IMR-90 (cell line): ENCODE measurements at regions not wholly inside any gene's neighbourhood (a gene's known extent, or its start where the extent isn't known, plus 50 kb on each side); places are given as distances from the start of the nearest gene placed in this dataset.

Experiments used
- ATAC-seq: fragments of 200-7000 bp; cut with Tn5 transposase; 2 replicates; pipeline ENCODE4 v1.9.1; 2020; ENCODE audit warnings: low read depth, mild to moderate bottlenecking, moderate library complexity
- BruUV-seq: library from RNA; stranded (reverse); fragments of 400-500 nt; replicated peaks from 2 replicates; lab custom pipeline; 2021; lab: Mats Ljungman, UMichigan
- CTCF ChIA-PET: fragments of 300-600 bp; formaldehyde crosslinking; extraction: SDS; loops from one replicate; lab custom pipeline; 2021; ENCODE audit warnings: antibody characterized with exemption; lab: Yijun Ruan, JAX
- POLR2A ChIA-PET: fragments of 300-600 bp; sonication (Branson Sonifier 250); formaldehyde crosslinking; loops from one replicate; lab custom pipeline; 2022; ENCODE audit warnings: antibody characterized with exemption; ENCODE audit not compliant: unreplicated experiment; lab: Charles Lee
- DNase-seq: peaks from one replicate; pipeline ENCODE4 v3.0.0; 2013
- H2AFZ ChIP-seq: replicated peaks from 2 replicates; pipeline ENCODE3; 2013; ENCODE audit warnings: low read length, mild to moderate bottlenecking; ENCODE audit not compliant: poor library complexity
- H2AK5ac ChIP-seq: 2 replicates; pipeline ENCODE4 v1.6.1; 2013; ENCODE audit warnings: low read depth, low read length, inconsistent platforms
- H2AK9ac ChIP-seq: replicated peaks from 2 replicates; pipeline ENCODE3; 2013; ENCODE audit warnings: mild to moderate bottlenecking, low read depth, low read length, moderate library complexity; ENCODE audit not compliant: poor library complexity
- H2BK120ac ChIP-seq: 2 replicates; pipeline ENCODE4 v1.6.1; 2013; ENCODE audit warnings: low read depth, low read length, inconsistent platforms
- H2BK15ac ChIP-seq: 3 replicates; pipeline ENCODE4 v1.6.1; 2013; ENCODE audit warnings: low read depth, low read length, inconsistent platforms
- H2BK20ac ChIP-seq: 2 replicates; pipeline ENCODE4 v1.6.1; 2013; ENCODE audit warnings: low read depth, mild to moderate bottlenecking, inconsistent platforms, low read length, moderate library complexity
- H2BK5ac ChIP-seq: 2 replicates; pipeline ENCODE4 v1.6.1; 2013; ENCODE audit warnings: mild to moderate bottlenecking, low read depth, low read length, inconsistent platforms; ENCODE audit not compliant: poor library complexity, severe bottlenecking
- H3K14ac ChIP-seq: replicated peaks from 2 replicates; pipeline ENCODE4 v1.6.1; 2013; ENCODE audit warnings: low read depth, low read length, inconsistent platforms
- H3K18ac ChIP-seq: 2 replicates; pipeline ENCODE4 v1.6.1; 2013; ENCODE audit warnings: low read depth, low read length, control low read depth
- H3K23ac ChIP-seq: 2 replicates; pipeline ENCODE4 v1.6.1; 2013; ENCODE audit warnings: low read depth, low read length, inconsistent platforms
- H3K27ac ChIP-seq: 2 replicates; pipeline ENCODE4 v1.5.1; 2013; ENCODE audit warnings: mild to moderate bottlenecking, control low read depth, low read length; ENCODE audit not compliant: insufficient read depth
- H3K27me3 ChIP-seq: 2 replicates; pipeline ENCODE4 v1.6.1; 2013; ENCODE audit warnings: low read length; ENCODE audit not compliant: control insufficient read depth, insufficient read depth
- H3K36me3 ChIP-seq: 2 replicates; pipeline ENCODE4 v1.6.1; 2013; ENCODE audit warnings: low read length, mixed read lengths; ENCODE audit not compliant: control insufficient read depth, insufficient read depth
- H3K4ac ChIP-seq: 2 replicates; pipeline ENCODE4 v1.6.1; 2013; ENCODE audit warnings: low read depth, low read length, inconsistent platforms
- H3K4me1 ChIP-seq: 2 replicates; pipeline ENCODE4 v1.6.1; 2013; ENCODE audit warnings: low read length, mixed read lengths; ENCODE audit not compliant: control insufficient read depth, insufficient read depth
- H3K4me2 ChIP-seq: 2 replicates; pipeline ENCODE4 v1.6.1; 2013; ENCODE audit warnings: low read depth, mild to moderate bottlenecking, control low read depth, low read length, moderate library complexity
- H3K4me3 ChIP-seq: 2 replicates; pipeline ENCODE4 v1.5.1; 2013; ENCODE audit warnings: low read depth, mild to moderate bottlenecking, control low read depth, low read length, moderate library complexity; ENCODE audit not compliant: insufficient read depth
- H3K56ac ChIP-seq: 2 replicates; pipeline ENCODE4 v1.6.1; 2013; ENCODE audit warnings: low read length, inconsistent platforms; ENCODE audit not compliant: insufficient read depth; ENCODE audit errors: extremely low read depth
- H3K79me1 ChIP-seq, 2 experiments: 2 replicates each; pipeline ENCODE4 v1.6.1; 2013; ENCODE audit warnings: low read length in 2 of 2, inconsistent platforms in 1 of 2, low read depth in 1 of 2
- H3K9ac ChIP-seq: 2 replicates; pipeline ENCODE4 v1.6.1; 2013; ENCODE audit warnings: low read depth, low read length, control low read depth
- H3K9me1 ChIP-seq: 2 replicates; pipeline ENCODE4 v1.6.1; 2013; ENCODE audit warnings: low read length, inconsistent platforms; ENCODE audit not compliant: insufficient read depth
- H3K9me3 ChIP-seq: 2 replicates; pipeline ENCODE4 v1.6.1; 2013; ENCODE audit warnings: low read length; ENCODE audit not compliant: control insufficient read depth, insufficient read depth
- H4K20me1 ChIP-seq: 2 replicates; pipeline ENCODE4 v1.6.1; 2013; ENCODE audit warnings: low read length, inconsistent platforms; ENCODE audit not compliant: insufficient read depth
- H4K5ac ChIP-seq: 2 replicates; pipeline ENCODE4 v1.6.1; 2013; ENCODE audit warnings: mild to moderate bottlenecking, low read depth, low read length, control low read depth
- H4K8ac ChIP-seq, 2 experiments: 2 replicates each; pipeline ENCODE4 v1.6.1; 2013; ENCODE audit warnings: low read depth in 2 of 2, low read length in 2 of 2, control low read depth in 1 of 2, inconsistent platforms in 1 of 2
- H4K91ac ChIP-seq: 2 replicates; pipeline ENCODE4 v1.6.1; 2013; ENCODE audit warnings: low read depth, low read length, inconsistent platforms; ENCODE audit not compliant: insufficient read depth
- BHLHE40 ChIP-seq: fragments of 150-350 bp; IDR thresholded peaks from 2 replicates; pipeline ENCODE4 v1.6.1; 2016; ENCODE audit warnings: mild to moderate bottlenecking, low read depth, low read length
- CEBPB ChIP-seq: IDR thresholded peaks from 2 replicates; pipeline ENCODE4 v1.6.1; 2012; ENCODE audit warnings: low read depth, low read length, improper control_type of control experiment
- CHD1 ChIP-seq: IDR thresholded peaks from 2 replicates; pipeline ENCODE4 v1.6.1; 2012; ENCODE audit warnings: low read depth, low read length, improper control_type of control experiment
- MAFK ChIP-seq: IDR thresholded peaks from 2 replicates; pipeline ENCODE4 v1.6.1; 2012; ENCODE audit warnings: low read depth, low read length, improper control_type of control experiment
- MAZ ChIP-seq: IDR thresholded peaks from 2 replicates; pipeline ENCODE4 v1.6.1; 2012; ENCODE audit warnings: low read depth, mild to moderate bottlenecking, low read length, improper control_type of control experiment, moderate library complexity, borderline replicate concordance
- MXI1 ChIP-seq: IDR thresholded peaks from 2 replicates; pipeline ENCODE4 v1.6.1; 2012; ENCODE audit warnings: low read depth, mild to moderate bottlenecking, low read length, moderate library complexity, borderline replicate concordance
- RCOR1 ChIP-seq: IDR thresholded peaks from 2 replicates; pipeline ENCODE4 v1.6.1; 2012; ENCODE audit warnings: mild to moderate bottlenecking, low read length, improper control_type of control experiment; ENCODE audit not compliant: insufficient replicate concordance
- SMC3 ChIP-seq: fragments of 150-350 bp; IDR thresholded peaks from 2 replicates; pipeline ENCODE4 v1.6.1; 2016; ENCODE audit warnings: low read depth, mild to moderate bottlenecking, antibody characterized with exemption, low read length, moderate library complexity
- USF2 ChIP-seq: fragments of 150-350 bp; IDR thresholded peaks from 2 replicates; pipeline ENCODE4 v1.6.1; 2017; ENCODE audit warnings: mild to moderate bottlenecking, antibody characterized with exemption, low read length, low read depth
- WGBS, 2 experiments: methylation state at CpG; one replicate each; pipeline versions ENCODE4 v1.1.5 to v1.1.7; 2013; ENCODE audit warnings: missing lambda C conversion rate in 2 of 2; ENCODE audit not compliant: insufficient read length in 1 of 2; ENCODE audit errors: extremely low coverage in 2 of 2; 5-methylcytosine and 5-hydroxymethylcytosine counted together
- dilution Hi-C: fragments of 300-500 bp; cut with HindIII; formaldehyde crosslinking; loops from one replicate; pipeline ENCODE4 v1.14.3; 2018; ENCODE audit warnings: low sequenced_read_pairs; ENCODE audit not compliant: unreplicated experiment
- in situ Hi-C: fragments of 300-500 bp; cut with MboI; formaldehyde crosslinking; loops from 3 replicates; pipeline ENCODE4 v1.14.3; 2019; ENCODE audit warnings: low sequenced_read_pairs, inconsistent platforms, mixed read lengths
- intact Hi-C: fragments of 100-400 bp; cut with micrococcal nuclease; formaldehyde crosslinking; loops from 2 replicates; pipeline ENCODE4 v1.10.0; 2022
- TF ChIP-seq, protein P1 (sequence below): conservative IDR thresholded peaks from 2 replicates; pipeline ENCODE4 v1.5.1; 2012; ENCODE audit warnings: mild to moderate bottlenecking, low read depth, low read length, improper control_type of control experiment

DNA sequence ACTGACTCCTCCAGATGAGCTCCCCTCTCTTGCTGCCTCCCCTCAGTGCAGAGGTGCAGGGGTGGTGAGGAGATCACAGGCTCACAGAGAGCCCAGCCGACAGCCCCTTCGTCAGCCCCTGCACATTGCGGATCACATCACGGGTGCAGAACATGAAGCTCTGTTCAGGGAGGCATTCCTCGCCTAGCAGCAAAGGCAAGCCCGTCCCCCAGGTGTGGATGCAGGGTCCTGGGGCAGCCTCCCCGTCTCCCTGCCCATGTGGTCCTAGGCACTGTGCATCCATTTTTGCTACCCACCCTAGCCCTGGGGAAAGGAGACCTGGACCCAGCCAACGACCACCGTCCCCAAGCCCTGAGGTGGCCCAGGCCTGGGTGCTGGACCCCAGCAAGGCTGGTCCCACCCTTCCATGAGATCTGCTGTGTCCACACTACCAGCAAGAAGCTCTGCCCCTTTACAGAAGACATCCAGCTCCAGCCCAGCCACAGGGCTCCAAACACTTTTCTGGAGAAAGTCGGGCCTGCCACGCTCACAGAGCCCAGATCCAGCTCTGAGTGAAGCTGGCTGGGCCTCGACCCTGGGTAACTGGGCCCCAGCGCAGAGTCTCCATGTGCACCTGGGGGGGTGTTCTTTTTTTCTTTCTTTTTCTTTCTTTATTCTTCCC is 248.7 kb downstream of the NPHP4 start:
- Histone ChIP-seq H3K9me1 (no peaks in the 10 kb centered on the region), H4K91ac (no peak overlapping the region), H3K9ac (no peak overlapping the region), H2BK120ac (no peak overlapping the region), H3K4ac (no peak overlapping the region), H2BK15ac (no peak overlapping the region), H3K4me2 (no peak overlapping the region), H3K18ac (no peak overlapping the region), H3K4me3 (no peak overlapping the region), H2AK9ac (no peak overlapping the region), H3K4me1 (no peaks in the 10 kb centered on the region), H3K9me3 (peaks cover 40% of the 10 kb centered on the region), H3K56ac (no peak overlapping the region), H3K27ac (no peak overlapping the region), H2BK20ac (no peak overlapping the region), H2AFZ (no peak overlapping the region), H3K79me1 (no peaks in the 10 kb centered on the region), H2AK5ac (no peak overlapping the region), H3K27me3 (no peaks in the 10 kb centered on the region), H4K8ac (no peak overlapping the region), H3K36me3 (no peaks in the 10 kb centered on the region), H2BK5ac (no peak overlapping the region), H3K23ac (no peak overlapping the region), H4K5ac (no peak overlapping the region), H4K20me1 (no peaks in the 10 kb centered on the region), H3K14ac (no peak overlapping the region)
- TF ChIP-seq MAZ, result no peak
- no peak for TF ChIP-seq SMC3
- TF ChIP-seq CHD1, result no peak
- TF ChIP-seq CEBPB, result no peak
- no peak for TF ChIP-seq MXI1
- no peak for TF ChIP-seq RCOR1
- TF ChIP-seq, protein P1, sequence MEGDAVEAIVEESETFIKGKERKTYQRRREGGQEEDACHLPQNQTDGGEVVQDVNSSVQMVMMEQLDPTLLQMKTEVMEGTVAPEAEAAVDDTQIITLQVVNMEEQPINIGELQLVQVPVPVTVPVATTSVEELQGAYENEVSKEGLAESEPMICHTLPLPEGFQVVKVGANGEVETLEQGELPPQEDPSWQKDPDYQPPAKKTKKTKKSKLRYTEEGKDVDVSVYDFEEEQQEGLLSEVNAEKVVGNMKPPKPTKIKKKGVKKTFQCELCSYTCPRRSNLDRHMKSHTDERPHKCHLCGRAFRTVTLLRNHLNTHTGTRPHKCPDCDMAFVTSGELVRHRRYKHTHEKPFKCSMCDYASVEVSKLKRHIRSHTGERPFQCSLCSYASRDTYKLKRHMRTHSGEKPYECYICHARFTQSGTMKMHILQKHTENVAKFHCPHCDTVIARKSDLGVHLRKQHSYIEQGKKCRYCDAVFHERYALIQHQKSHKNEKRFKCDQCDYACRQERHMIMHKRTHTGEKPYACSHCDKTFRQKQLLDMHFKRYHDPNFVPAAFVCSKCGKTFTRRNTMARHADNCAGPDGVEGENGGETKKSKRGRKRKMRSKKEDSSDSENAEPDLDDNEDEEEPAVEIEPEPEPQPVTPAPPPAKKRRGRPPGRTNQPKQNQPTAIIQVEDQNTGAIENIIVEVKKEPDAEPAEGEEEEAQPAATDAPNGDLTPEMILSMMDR, result no peak
- TF ChIP-seq MAFK, result no peak
- TF ChIP-seq BHLHE40, result no peak
- no peak for TF ChIP-seq USF2
- CTCF ChIA-PET, result no interaction called here
- in situ Hi-C loops (no loop called here), dilution Hi-C loops (no loop called here), intact Hi-C loops (no loop called here)
- POLR2A ChIA-PET, result no interaction called here
- DNase-seq (no peak), ATAC-seq (no peak)
- BruUV-seq, result no TSS peak
- WGBS, 2 experiments, result 81% methylated on average over 3 of the region's 13 CpGs; no CpG with 5 or more reads in 1 of the 2 experiments
